Brain microvascular endothelial cell (primary cell): ENCODE measurements at regions not wholly inside any gene's neighbourhood (a gene's known extent, or its start where the extent isn't known, plus 50 kb on each side); places are given as distances from the start of the nearest gene placed in this dataset.
A peak's percentile ranks its signal among the peaks of the same experiment; 100 is the strongest.

Source experiments
- DNase-seq: peaks from one replicate; pipeline ENCODE4 v3.0.0-alpha.2; 2020
- H3K27ac ChIP-seq: fragments of 250-450 bp; sonication (Bioruptor Pico); 2 replicates; pipeline ENCODE4 v1.5.1; 2020; ENCODE audit warnings: mild to moderate bottlenecking, moderate library complexity
- H3K27me3 ChIP-seq: fragments of 250-450 bp; sonication (Bioruptor Pico); replicated peaks from 2 replicates; pipeline ENCODE4 v1.5.1; 2020; ENCODE audit warnings: mild to moderate bottlenecking
- H3K36me3 ChIP-seq: fragments of 250-450 bp; sonication (Bioruptor Pico); replicated peaks from 2 replicates; pipeline ENCODE4 v1.5.1; 2020; ENCODE audit warnings: mild to moderate bottlenecking
- H3K4me3 ChIP-seq: 2 replicates; pipeline ENCODE4 v1.5.1; 2011; ENCODE audit warnings: low read depth, mild to moderate bottlenecking, control low read depth, low read length, moderate library complexity
- CTCF ChIP-seq: IDR thresholded peaks from 2 replicates; pipeline ENCODE4 v1.5.1; 2011; ENCODE audit warnings: low read depth, mild to moderate bottlenecking, moderate library complexity, low read length, control low read depth, inconsistent platforms; ENCODE audit errors: missing control alignments
- in situ Hi-C: cut with HindIII; loops from 2 replicates; pipeline ENCODE4 v1.10.0; 2017; ENCODE audit warnings: low sequenced_read_pairs, low pct_ligation_motif_present

GRCh38 chr11:110782616-110783015 is 70.4 kb upstream of the ARHGAP20 start:
- in situ Hi-C loops: no loop called here
- H3K27ac ChIP-seq: no peak overlapping the region
- no peak overlapping the region for H3K4me3 ChIP-seq
- TF ChIP-seq CTCF: no peak
- H3K27me3 ChIP-seq: no peaks in the 10 kb centered on the region
- H3K36me3 ChIP-seq: no peaks in the 10 kb centered on the region
- no peak for DNase-seq

GRCh38 chr11:110779108-110779507 is 66.9 kb upstream of the ARHGAP20 start:
- in situ Hi-C loops: no loop called here
- no peak overlapping the region for H3K4me3 ChIP-seq
- no peak for TF ChIP-seq CTCF
- no peak for DNase-seq
- H3K36me3 ChIP-seq: no peaks in the 10 kb centered on the region
- no peak overlapping the region for H3K27ac ChIP-seq
- no peaks in the 10 kb centered on the region for H3K27me3 ChIP-seq

- no peak for DNase-seq
- Histone ChIP-seq H3K27ac (no peak overlapping the region), H3K36me3 (no peaks in the 10 kb centered on the region), H3K4me3 (no peak overlapping the region), H3K27me3 (no peaks in the 10 kb centered on the region)
- no peak for TF ChIP-seq CTCF
- in situ Hi-C loops: no loop called here
Measured at GRCh38 chr11:110778343-110778742, 66.1 kb upstream of the ARHGAP20 start.

GRCh38 chr11:110777775-110778174 is 65.5 kb upstream of the ARHGAP20 start:
- peak; percentile 40 for DNase-seq
- in situ Hi-C loops: no loop called here
- Histone ChIP-seq H3K4me3 (no peak overlapping the region), H3K36me3 (no peaks in the 10 kb centered on the region), H3K27ac (no peak overlapping the region), H3K27me3 (no peaks in the 10 kb centered on the region)
- TF ChIP-seq CTCF: no peak

GRCh38 chr11:110776081-110776480 is 63.8 kb upstream of the ARHGAP20 start:
- no peak for TF ChIP-seq CTCF
- in situ Hi-C loops: no loop called here
- no peak for DNase-seq

More at GRCh38 chr11:110776081-110776480, 63.8 kb upstream of the ARHGAP20 start:
- Histone ChIP-seq H3K4me3 (no peak overlapping the region), H3K27me3 (no peaks in the 10 kb centered on the region), H3K27ac (no peak overlapping the region), H3K36me3 (no peaks in the 10 kb centered on the region)
